Loucy (cell line): ENCODE measurements at regions not wholly inside any gene's neighbourhood (a gene's known extent, or its start where the extent isn't known, plus 50 kb on each side); places are given as distances from the start of the nearest gene placed in this dataset.

Experiments used
- H2AFZ ChIP-seq: fragments of 200-600 bp; sonication (generic); 2 replicates; pipeline ENCODE4 v1.6.0; 2016; ENCODE audit warnings: antibody characterized with exemption, mild to moderate bottlenecking, low read length, moderate library complexity
- H3F3A ChIP-seq: fragments of 200-600 bp; 2 replicates; pipeline ENCODE4 v1.6.0; 2016; ENCODE audit warnings: antibody characterized with exemption, low read depth, mild to moderate bottlenecking
- H3K27me3 ChIP-seq: fragments of 200-600 bp; sonication (generic); 2 replicates; pipeline ENCODE4 v1.6.1; 2014; ENCODE audit warnings: low read length, mild to moderate bottlenecking; ENCODE audit not compliant: insufficient read depth, poor library complexity, severe bottlenecking
- H3K36me3 ChIP-seq: fragments of 200-600 bp; sonication (generic); 2 replicates; pipeline ENCODE4 v1.6.1; 2016; ENCODE audit warnings: low read length; ENCODE audit not compliant: insufficient read depth
- H3K4me1 ChIP-seq: fragments of 200-600 bp; sonication (generic); 2 replicates; pipeline ENCODE4 v1.5.1; 2014; ENCODE audit warnings: low read length, mild to moderate bottlenecking; ENCODE audit not compliant: insufficient read depth, poor library complexity, severe bottlenecking
- H3K4me2 ChIP-seq: fragments of 200-600 bp; sonication (generic); 2 replicates; pipeline ENCODE4 v1.6.0; 2014; ENCODE audit warnings: antibody characterized with exemption, low read length, low read depth, mild to moderate bottlenecking; ENCODE audit not compliant: poor library complexity, severe bottlenecking
- H3K4me3 ChIP-seq: fragments of 200-600 bp; sonication (generic); 2 replicates; pipeline ENCODE4 v1.5.1; 2014; ENCODE audit warnings: low read length, mild to moderate bottlenecking, mixed read lengths; ENCODE audit not compliant: poor library complexity, severe bottlenecking
- H3K79me2 ChIP-seq: fragments of 200-600 bp; sonication (generic); 2 replicates; pipeline ENCODE4 v1.6.1; 2014; ENCODE audit warnings: low read length; ENCODE audit not compliant: insufficient read depth
- H3K9ac ChIP-seq: fragments of 200-600 bp; sonication (generic); 2 replicates; pipeline ENCODE4 v1.6.0; 2014; ENCODE audit warnings: mild to moderate bottlenecking, low read depth, low read length, moderate library complexity; ENCODE audit not compliant: poor library complexity, severe bottlenecking
- H3K9me2 ChIP-seq: fragments of 200-600 bp; sonication (generic); replicated peaks from 2 replicates; pipeline ENCODE4 v1.6.1; 2016; ENCODE audit warnings: low read depth, low read length, mixed read lengths
- H3K9me3 ChIP-seq: fragments of 200-600 bp; sonication (generic); 2 replicates; pipeline ENCODE4 v1.6.1; 2014; ENCODE audit warnings: mild to moderate bottlenecking, antibody characterized with exemption, low read length, low read depth; ENCODE audit not compliant: insufficient read depth
- H4K20me1 ChIP-seq: fragments of 200-600 bp; sonication (generic); 2 replicates; pipeline ENCODE4 v1.6.0; 2014; ENCODE audit warnings: antibody characterized with exemption, low read length, mild to moderate bottlenecking; ENCODE audit not compliant: insufficient read depth, poor library complexity, severe bottlenecking
- CTCF ChIP-seq: fragments of 200-600 bp; sonication (generic); conservative IDR thresholded peaks from 2 replicates; pipeline ENCODE4 v1.5.1; 2014; ENCODE audit warnings: mild to moderate bottlenecking, antibody characterized with exemption, low read length
- EZH2phosphoT487 ChIP-seq: fragments of 200-600 bp; IDR thresholded peaks from 2 replicates; pipeline ENCODE4 v1.6.1; 2018; ENCODE audit warnings: antibody characterized with exemption, mild to moderate bottlenecking, moderate library complexity, borderline replicate concordance

- Histone ChIP-seq H3K9me2 (no peaks in the 10 kb centered on the region), H3K79me2 (no peaks in the 10 kb centered on the region), H3K4me2 (no peak overlapping the region), H3K27me3 (no peaks in the 10 kb centered on the region), H2AFZ (no peak overlapping the region), H3F3A (no peaks in the 10 kb centered on the region), H4K20me1 (no peaks in the 10 kb centered on the region), H3K9ac (no peak overlapping the region), H3K9me3 (no peaks in the 10 kb centered on the region; the same call in none of the 2 replicates), H3K4me3 (no peak overlapping the region), H3K36me3 (no peaks in the 10 kb centered on the region), H3K4me1 (no peaks in the 10 kb centered on the region)
- TF ChIP-seq EZH2phosphoT487 (no peak), CTCF (no peak)
Observed at GRCh38 chr15:31852933-31853799, 177.1 kb upstream of the CHRNA7 start.

- Histone ChIP-seq H3K27me3 (no peaks in the 10 kb centered on the region), H3K9ac (no peak overlapping the region), H3K4me1 (no peaks in the 10 kb centered on the region), H3K4me3 (no peak overlapping the region), H3K79me2 (no peaks in the 10 kb centered on the region), H2AFZ (no peak overlapping the region), H3K4me2 (no peak overlapping the region), H3K9me2 (no peaks in the 10 kb centered on the region), H4K20me1 (no peaks in the 10 kb centered on the region), H3K9me3 (no peaks in the 10 kb centered on the region; the same call in 1 of the 2 replicates), H3F3A (no peaks in the 10 kb centered on the region), H3K36me3 (no peaks in the 10 kb centered on the region)
- TF ChIP-seq EZH2phosphoT487 = no peak
- no peak for TF ChIP-seq CTCF
Observed at GRCh38 chr15:31856581-31856980, 173.7 kb upstream of the CHRNA7 start.

GRCh38 chr15:31857194-31857593 is 173.1 kb upstream of the CHRNA7 start:
- H4K20me1 ChIP-seq = no peaks in the 10 kb centered on the region
- no peaks in the 10 kb centered on the region for H3K9me2 ChIP-seq
- no peaks in the 10 kb centered on the region for H3K27me3 ChIP-seq
- H3K36me3 ChIP-seq = no peaks in the 10 kb centered on the region
- H3K4me1 ChIP-seq = no peaks in the 10 kb centered on the region
- H3K9ac ChIP-seq = no peak overlapping the region
- no peak overlapping the region for H2AFZ ChIP-seq
- no peak overlapping the region for H3K4me2 ChIP-seq
- H3K4me3 ChIP-seq = no peak overlapping the region
- H3F3A ChIP-seq = no peaks in the 10 kb centered on the region
- H3K79me2 ChIP-seq = no peaks in the 10 kb centered on the region
- no peaks in the 10 kb centered on the region; the same call in 1 of the 2 replicates for H3K9me3 ChIP-seq
- TF ChIP-seq EZH2phosphoT487 (no peak), CTCF (no peak)
